GM19397 (cell line): ENCODE measurements at regions not wholly inside any gene's neighbourhood (a gene's known extent, or its start where the extent isn't known, plus 50 kb on each side); places are given as distances from the start of the nearest gene placed in this dataset.
"Not testable (repeated sequence)": the region's sequence is repeated elsewhere in the genome, so short reads cannot be mapped to it uniquely, and the experiment has no call there.

ENCODE experiments used
- ATAC-seq: cut with Tn5 transposase; IDR thresholded peaks from one replicate; pipeline ENCODE4 v1.9.1; 2021; ENCODE audit warnings: mild to moderate bottlenecking, moderate library complexity; ENCODE audit not compliant: unreplicated experiment

- ATAC-seq: no peak
Measured at GRCh38 chr9:78123808-78124207, 92.2 kb upstream of the GNAQ start.

- no peak for ATAC-seq
Measured at GRCh38 chr9:78122631-78123030, 91.0 kb upstream of the GNAQ start.

DNA sequence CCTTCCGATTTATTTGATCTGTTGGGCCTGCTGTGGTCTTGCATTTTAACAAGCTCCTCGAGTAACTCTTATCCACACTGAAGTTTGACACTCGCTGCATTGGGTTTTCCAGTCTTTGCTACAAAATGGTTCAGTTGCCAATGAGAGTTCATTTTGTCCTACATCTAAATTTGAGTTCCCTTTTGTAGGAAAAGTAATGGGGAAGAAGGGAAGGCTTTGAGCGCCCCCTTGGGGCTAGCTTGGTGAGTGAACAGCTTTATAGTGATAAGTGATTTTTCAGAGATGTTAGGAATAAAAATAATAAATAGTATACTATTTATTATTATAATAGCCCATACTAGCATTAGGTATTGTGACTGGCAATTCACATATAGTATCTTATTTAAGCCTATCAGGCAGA, 89.9 kb upstream of the GNAQ start:
- no peak for ATAC-seq

GRCh38 chr9:78118742-78119473, 87.3 kb upstream of the GNAQ start:
- ATAC-seq: peak; percentile 66

DNA sequence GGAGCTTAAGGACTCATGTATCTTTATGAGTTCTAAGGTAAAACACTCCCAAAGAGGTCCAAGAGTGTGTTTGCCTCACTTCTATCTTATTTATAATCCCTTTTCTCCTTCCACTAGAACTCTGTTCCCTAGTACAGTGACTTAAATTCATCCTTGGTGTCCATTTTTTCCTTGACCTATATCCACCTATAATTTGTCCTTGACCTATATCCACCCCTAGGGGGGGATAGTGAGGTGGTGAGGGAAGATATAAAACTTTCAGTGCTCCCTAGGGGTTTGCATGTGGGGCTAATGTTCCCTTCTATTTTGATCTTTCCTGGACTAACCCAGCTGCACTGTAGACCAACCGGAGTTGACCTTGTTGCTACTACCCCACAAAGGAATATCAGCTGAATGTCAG, 83.5 kb upstream of the GNAQ start:
- no peak for ATAC-seq

DNA sequence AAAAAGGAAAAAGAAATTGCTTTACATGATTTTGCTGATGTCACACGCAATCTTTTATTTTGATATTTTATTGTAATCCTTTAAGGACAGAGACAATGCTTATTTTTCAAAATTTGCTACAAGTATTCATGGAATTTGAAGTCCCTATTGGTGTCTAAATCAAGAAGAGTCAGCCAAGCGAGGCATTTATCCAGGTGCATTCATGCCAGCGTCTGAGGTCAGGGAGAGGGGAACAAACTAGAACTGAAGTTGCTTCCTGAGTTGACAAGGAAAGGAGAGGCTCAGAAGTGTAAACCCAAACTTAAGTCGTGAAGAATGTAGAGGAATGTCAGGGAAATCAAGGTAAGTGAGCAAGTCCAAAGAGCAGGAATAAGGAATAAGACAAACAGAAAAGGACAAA, 83.0 kb upstream of the GNAQ start:
- no peak for ATAC-seq

- no peak for ATAC-seq
Measured at GRCh38 chr9:78112406-78112805, 80.8 kb upstream of the GNAQ start.

GRCh38 chr9:78112004-78112403, 80.4 kb upstream of the GNAQ start:
- ATAC-seq: no peak

- no peak for ATAC-seq
Measured at GRCh38 chr9:78109075-78109474, 77.5 kb upstream of the GNAQ start.

GRCh38 chr9:78106586-78106985, 75.0 kb upstream of the GNAQ start:
- not testable (repeated sequence) for ATAC-seq

GRCh38 chr9:78103971-78104433, 72.4 kb upstream of the GNAQ start:
- peak; percentile 66 for ATAC-seq

GRCh38 chr9:78101247-78101646, 69.6 kb upstream of the GNAQ start:
- ATAC-seq: no peak

DNA sequence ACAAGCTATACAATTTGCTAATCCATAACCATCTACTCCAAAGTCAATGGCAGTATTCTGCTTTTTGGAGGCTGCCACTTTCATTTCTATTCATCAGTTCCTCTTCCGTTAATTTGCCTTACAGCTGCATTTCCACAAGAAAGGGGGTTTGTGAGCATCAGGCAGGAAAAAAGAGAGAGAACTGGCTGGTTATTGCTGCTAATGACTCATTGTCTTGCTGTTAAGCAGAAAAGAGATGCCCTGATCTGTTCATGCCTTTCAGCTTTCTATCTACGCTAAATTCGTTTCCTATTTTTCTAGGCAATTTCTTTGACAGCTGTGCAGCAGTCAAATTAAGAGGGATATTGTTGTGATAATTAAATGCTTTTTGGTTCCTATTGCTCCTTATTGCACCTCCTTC, 65.9 kb upstream of the GNAQ start:
- ATAC-seq: no peak

- no peak for ATAC-seq
Measured at GRCh38 chr9:78091731-78092130, 60.1 kb upstream of the GNAQ start.

DNA sequence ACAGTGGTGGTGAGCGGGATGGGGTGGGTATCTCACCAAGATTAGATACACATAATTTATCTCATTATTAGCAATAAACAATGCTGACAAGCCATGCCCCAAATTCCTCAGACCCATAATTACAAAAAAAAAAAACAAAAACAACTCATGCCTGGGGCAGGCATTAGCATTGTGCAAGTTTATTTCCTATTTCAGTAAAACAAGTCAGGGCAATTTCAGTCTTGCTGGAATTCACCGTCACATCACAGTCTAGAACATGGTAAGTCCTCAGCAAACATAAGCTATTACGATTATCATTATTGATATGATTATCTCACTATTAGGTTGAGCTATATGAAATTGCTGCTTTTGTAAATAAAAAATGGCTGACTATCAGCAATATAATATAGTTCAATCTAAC, 57.5 kb upstream of the GNAQ start:
- ATAC-seq: no peak

GRCh38 chr9:78088190-78088589, 56.6 kb upstream of the GNAQ start:
- ATAC-seq: not testable (repeated sequence)
